ENCODE measurements at regions not wholly inside any gene's neighbourhood (a gene's known extent, or its start where the extent isn't known, plus 50 kb on each side); places are given as distances from the start of the nearest gene placed in this dataset.

DNA sequence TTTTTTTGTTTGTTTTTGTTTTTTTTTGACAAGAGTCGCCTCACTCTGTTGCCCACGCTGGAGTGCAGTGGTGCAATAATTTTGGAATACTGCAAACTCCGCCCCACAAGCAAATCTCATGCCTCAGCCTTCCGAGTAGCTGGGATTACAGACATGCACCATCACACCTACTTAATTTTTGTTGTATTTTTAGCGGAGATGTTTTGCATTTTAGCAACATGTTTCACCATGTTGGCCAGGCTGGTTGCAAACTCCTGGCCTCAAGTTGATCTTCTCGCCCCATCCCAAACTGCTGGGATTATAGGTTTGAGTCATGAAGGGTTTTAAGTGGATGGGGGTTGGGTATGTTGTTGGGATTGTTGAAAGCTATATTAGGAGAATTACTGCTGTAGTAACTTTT is 270.9 kb upstream of the LCORL start:
- TF ChIP-seq CTCF (IDR thresholded peaks at IDR 0.05): no peak
- no peak for TF ChIP-seq POLR2A (IDR thresholded peaks at IDR 0.05)
- no peak for TF ChIP-seq POLR2AphosphoS5 (IDR thresholded peaks at IDR 0.05)

Data from transverse colon (tissue), 4 donors.